AG04450 (cell line): ENCODE measurements at regions not wholly inside any gene's neighbourhood (a gene's known extent, or its start where the extent isn't known, plus 50 kb on each side); places are given as distances from the start of the nearest gene placed in this dataset.

Experiments
- CTCF ChIA-PET: fragments of 300-600, 350-600 bp; formaldehyde crosslinking; extraction: SDS; loops from one replicate; lab custom pipeline; 2022; ENCODE audit warnings: antibody characterized with exemption, inconsistent platforms; lab: Charles Lee
- POLR2A ChIA-PET: fragments of 350-600 bp; formaldehyde crosslinking; extraction: SDS; loops from one replicate; lab custom pipeline; 2021; ENCODE audit warnings: antibody characterized with exemption, inconsistent platforms; lab: Yijun Ruan, JAX
- DNase-seq: peaks from one replicate; pipeline ENCODE4 v3.0.0-alpha.2; 2011; ENCODE audit warnings: low read depth, low spot score
- H3K27ac ChIP-seq: one replicate; pipeline ENCODE4 v1.5.1; 2012; ENCODE audit warnings: low read depth, low read length, control low read depth
- H3K27me3 ChIP-seq: one replicate; pipeline ENCODE4 v1.6.0; 2012; ENCODE audit warnings: low read length; ENCODE audit not compliant: control insufficient read depth, insufficient read depth
- H3K4me3 ChIP-seq: 2 replicates; pipeline ENCODE4 v1.5.1; 2011; ENCODE audit warnings: mild to moderate bottlenecking, low read depth, low read length, control low read depth
- H3K9me3 ChIP-seq: 2 replicates; pipeline ENCODE4 v1.5.1; 2012; ENCODE audit warnings: low read length; ENCODE audit not compliant: control insufficient read depth, insufficient read depth
- CTCF ChIP-seq: IDR thresholded peaks from 2 replicates; pipeline ENCODE4 v1.5.1; 2011; ENCODE audit warnings: low read depth, low read length, control low read depth, inconsistent platforms

DNA sequence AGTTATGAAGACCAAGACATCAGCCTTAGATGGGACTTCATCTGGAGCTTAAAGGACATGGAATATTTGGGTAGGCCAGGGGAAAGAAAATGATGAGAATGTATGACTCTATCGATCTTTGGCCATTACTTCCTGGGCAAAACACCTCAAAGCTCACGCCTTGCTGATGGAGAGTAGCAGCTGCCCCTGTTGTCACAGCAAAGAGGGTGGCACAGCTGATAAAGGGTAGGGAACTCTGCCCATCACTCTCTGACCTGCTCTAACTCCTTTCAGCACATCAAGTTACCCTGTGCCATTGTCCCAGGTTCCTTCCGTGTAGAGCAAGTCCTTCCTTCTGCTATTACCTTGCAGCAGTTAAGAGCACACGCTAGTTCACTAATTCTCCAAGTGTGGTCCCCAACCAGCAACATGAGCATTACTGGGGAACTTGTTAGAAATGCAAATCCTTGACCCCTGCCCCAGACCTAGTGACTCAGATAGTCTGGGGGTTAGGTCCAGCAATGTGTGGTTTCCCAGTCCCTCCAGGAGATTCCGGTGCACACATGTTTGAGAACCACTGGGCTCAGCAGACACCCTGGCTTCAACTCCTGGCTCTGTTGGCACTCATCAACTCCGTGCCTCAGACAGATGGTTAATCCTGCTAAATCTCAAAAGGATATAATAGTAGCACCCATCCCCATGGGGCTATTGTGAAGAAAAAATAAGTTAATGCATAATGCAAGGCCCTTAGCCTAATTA, 93.7 kb upstream of the EEA1 start:
- no peak overlapping the region for H3K4me3 ChIP-seq
- no peak overlapping the region for H3K27ac ChIP-seq
- POLR2A ChIA-PET, result no interaction called here
- CTCF ChIA-PET, result interaction anchor here (1.6 kb wide), 1 partner anchor 374 kb away, joined by 4 read pairs; no protein-coding TSS in a partner anchor
- H3K9me3 ChIP-seq, result no peaks in the 10 kb centered on the region
- H3K27me3 ChIP-seq, result no peaks in the 10 kb centered on the region
- no peak for TF ChIP-seq CTCF
- DNase-seq, result no peak

DNA sequence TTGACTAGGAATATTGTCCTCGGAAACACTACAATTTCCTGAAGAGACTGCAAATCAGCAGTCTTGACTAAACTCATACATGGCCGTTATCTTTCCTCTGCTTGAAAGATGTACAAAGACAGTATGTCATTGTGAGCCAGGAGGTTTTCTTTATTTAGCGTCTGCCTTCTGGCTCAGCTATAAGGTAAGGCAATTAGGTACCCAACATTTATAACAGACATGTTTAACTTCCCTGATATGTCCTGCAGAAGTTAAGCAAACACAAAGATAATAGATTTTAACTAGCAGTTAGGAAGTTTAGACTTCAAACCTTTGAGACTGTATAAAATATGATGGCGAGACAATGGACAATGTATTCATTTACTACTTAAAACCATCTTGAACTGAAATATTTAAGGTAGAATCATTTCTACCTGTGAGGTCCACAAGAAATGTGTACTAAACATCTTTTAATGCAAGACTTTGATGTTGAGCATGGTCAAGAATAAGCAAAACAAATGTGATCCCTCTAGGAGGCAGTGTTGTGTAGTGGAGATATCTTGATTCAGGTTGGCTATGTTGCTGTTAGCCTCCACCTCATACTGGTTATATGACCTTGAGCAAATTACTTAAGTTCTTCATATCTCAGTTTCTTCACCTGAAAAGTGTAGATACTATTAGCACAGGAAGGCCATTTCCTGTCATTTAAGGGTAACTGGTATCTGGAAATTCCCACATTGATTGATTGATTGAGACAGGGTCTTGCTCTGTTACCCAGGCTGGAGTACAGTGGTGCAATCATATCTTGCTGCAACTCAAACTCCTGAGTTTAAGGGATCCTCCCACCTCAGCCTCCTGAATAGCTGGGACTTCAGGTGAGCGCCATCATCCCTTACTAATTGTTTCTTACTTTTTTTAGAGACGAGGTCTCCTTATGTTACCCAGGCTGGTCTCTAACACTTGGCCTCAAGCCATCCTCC, 96.3 kb upstream of the EEA1 start:
- H3K4me3 ChIP-seq, result no peak overlapping the region
- POLR2A ChIA-PET, result no interaction called here
- peak; percentile 26 for DNase-seq
- H3K27me3 ChIP-seq, result no peaks in the 10 kb centered on the region
- CTCF ChIA-PET, result interaction anchor here (0.6 to 1.8 kb wide), 7 partner anchors 17 to 372 kb away, joined by 3 to 8 read pairs (median 4); no protein-coding TSS in a partner anchor
- peak; percentile 67 for TF ChIP-seq CTCF
- H3K9me3 ChIP-seq, result no peaks in the 10 kb centered on the region
- H3K27ac ChIP-seq, result no peak overlapping the region

DNA sequence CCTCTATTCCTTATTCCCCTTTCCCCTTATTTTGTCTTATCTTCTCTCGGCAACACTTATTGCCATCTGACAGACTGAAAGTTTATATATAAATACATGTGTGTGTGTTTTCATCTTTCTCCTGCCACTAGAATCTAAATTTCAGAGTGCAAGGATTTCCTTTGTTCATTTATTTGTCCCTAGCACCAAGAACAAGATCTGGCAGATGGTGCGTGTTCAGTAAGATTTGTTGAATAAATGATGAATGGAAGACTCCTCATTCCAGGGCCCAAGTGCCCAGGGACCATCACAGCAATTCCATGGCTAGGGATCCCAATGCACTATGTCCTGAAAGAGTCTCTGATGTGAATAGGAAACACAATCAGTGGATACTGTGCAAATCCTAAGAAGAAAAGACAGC, 97.9 kb upstream of the EEA1 start:
- TF ChIP-seq CTCF, result no peak
- ChIA-PET CTCF (interaction anchor here (1.1 to 1.8 kb wide), 3 partner anchors 22 to 370 kb away, joined by 4 to 8 read pairs (median 6); no protein-coding TSS in a partner anchor), POLR2A (no interaction called here)
- no peaks in the 10 kb centered on the region for H3K9me3 ChIP-seq
- H3K4me3 ChIP-seq, result no peak overlapping the region
- DNase-seq, result no peak
- H3K27me3 ChIP-seq, result no peaks in the 10 kb centered on the region
- no peak overlapping the region for H3K27ac ChIP-seq

GRCh38 chr12:93029091-93029490, 100.0 kb upstream of the EEA1 start:
- CTCF ChIA-PET, result no interaction called here
- TF ChIP-seq CTCF, result no peak
- H3K27ac ChIP-seq, result no peak overlapping the region
- DNase-seq, result no peak
- no peak overlapping the region for H3K4me3 ChIP-seq
- POLR2A ChIA-PET, result no interaction called here
- no peaks in the 10 kb centered on the region for H3K27me3 ChIP-seq
- H3K9me3 ChIP-seq, result no peaks in the 10 kb centered on the region
